Upper lobe of left lung (tissue), 4 donors: ENCODE measurements at regions not wholly inside any gene's neighbourhood (a gene's known extent, or its start where the extent isn't known, plus 50 kb on each side); places are given as distances from the start of the nearest gene placed in this dataset.

Source experiments
- EP300 ChIP-seq, 4 donors: sonication (generic); formaldehyde crosslinking; IDR thresholded peaks; one replicate each; pipeline ENCODE4 v1.5.1; 2017; ENCODE audit warnings: antibody characterized with exemption in 4 of 4, control low read depth in 2 of 4
- POLR2A ChIP-seq, 4 donors: fragments of 450-650 bp; IDR thresholded peaks; one replicate each; pipeline ENCODE4 v1.5.1; 2016 to 2017; ENCODE audit warnings: antibody characterized with exemption in 4 of 4, mild to moderate bottlenecking in 2 of 4
- TF ChIP-seq, protein P1 (sequence below), 6 experiments: fragments of 450-650 bp in 4 of 6; fragments of 200-600 bp in 2 of 6; sonication (generic) in 2 of 6; IDR thresholded peaks; one replicate each; pipeline ENCODE4 v1.5.1; 2016 to 2019; ENCODE audit warnings: antibody characterized with exemption in 6 of 6

DNA sequence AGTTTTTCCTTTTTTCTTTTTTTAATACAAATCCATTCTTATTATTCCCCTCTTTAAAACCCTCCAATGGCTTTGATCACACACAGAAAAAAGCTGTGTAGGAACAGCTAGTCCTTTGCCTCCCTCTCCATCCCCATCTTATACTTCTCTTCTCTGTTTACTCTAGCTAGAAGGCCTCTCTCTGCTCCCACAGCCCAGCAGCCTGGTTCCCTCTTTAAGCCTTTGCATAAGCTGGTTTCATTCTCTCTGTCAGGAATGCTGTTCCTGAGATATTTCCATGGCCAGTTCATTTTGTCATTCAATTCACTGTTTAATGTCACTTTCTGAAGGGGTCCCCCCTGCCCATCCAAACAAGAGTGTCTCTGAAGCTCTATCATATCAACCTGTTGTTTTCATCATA is 143.3 kb upstream of the ST6GALNAC5 start:
- TF ChIP-seq, protein P1, sequence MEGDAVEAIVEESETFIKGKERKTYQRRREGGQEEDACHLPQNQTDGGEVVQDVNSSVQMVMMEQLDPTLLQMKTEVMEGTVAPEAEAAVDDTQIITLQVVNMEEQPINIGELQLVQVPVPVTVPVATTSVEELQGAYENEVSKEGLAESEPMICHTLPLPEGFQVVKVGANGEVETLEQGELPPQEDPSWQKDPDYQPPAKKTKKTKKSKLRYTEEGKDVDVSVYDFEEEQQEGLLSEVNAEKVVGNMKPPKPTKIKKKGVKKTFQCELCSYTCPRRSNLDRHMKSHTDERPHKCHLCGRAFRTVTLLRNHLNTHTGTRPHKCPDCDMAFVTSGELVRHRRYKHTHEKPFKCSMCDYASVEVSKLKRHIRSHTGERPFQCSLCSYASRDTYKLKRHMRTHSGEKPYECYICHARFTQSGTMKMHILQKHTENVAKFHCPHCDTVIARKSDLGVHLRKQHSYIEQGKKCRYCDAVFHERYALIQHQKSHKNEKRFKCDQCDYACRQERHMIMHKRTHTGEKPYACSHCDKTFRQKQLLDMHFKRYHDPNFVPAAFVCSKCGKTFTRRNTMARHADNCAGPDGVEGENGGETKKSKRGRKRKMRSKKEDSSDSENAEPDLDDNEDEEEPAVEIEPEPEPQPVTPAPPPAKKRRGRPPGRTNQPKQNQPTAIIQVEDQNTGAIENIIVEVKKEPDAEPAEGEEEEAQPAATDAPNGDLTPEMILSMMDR (IDR thresholded peaks at IDR 0.05), result no peak
- TF ChIP-seq POLR2A (IDR thresholded peaks at IDR 0.05) (no peak), EP300 (IDR thresholded peaks at IDR 0.05) (no peak)
